Osteocyte (in vitro differentiated cells): ENCODE measurements at regions not wholly inside any gene's neighbourhood (a gene's known extent, or its start where the extent isn't known, plus 50 kb on each side); places are given as distances from the start of the nearest gene placed in this dataset.

Experiments used
- DNase-seq: peaks from one replicate; pipeline ENCODE4 v3.0.0; 2021; ENCODE audit warnings: mixed read lengths; ENCODE audit not compliant: unreplicated experiment; ENCODE audit errors: extremely low spot score
- H3K27ac Mint-ChIP-seq: one replicate; pipeline ENCODE4 v1.8.0; 2021; ENCODE audit warnings: mild to moderate bottlenecking, mixed read lengths; ENCODE audit not compliant: unreplicated experiment
- H3K27me3 Mint-ChIP-seq: one replicate; pipeline ENCODE4 v1.8.0; 2021; ENCODE audit warnings: mixed read lengths; ENCODE audit not compliant: unreplicated experiment
- H3K36me3 Mint-ChIP-seq: one replicate; pipeline ENCODE4 v1.8.0; 2021; ENCODE audit warnings: mixed read lengths; ENCODE audit not compliant: unreplicated experiment
- H3K4me1 Mint-ChIP-seq: one replicate; pipeline ENCODE4 v1.8.0; 2021; ENCODE audit warnings: mixed read lengths; ENCODE audit not compliant: unreplicated experiment
- H3K4me3 Mint-ChIP-seq: one replicate; pipeline ENCODE4 v1.8.0; 2021; ENCODE audit warnings: mild to moderate bottlenecking, moderate library complexity, mixed read lengths; ENCODE audit not compliant: unreplicated experiment
- H3K9me3 Mint-ChIP-seq: one replicate; pipeline ENCODE4 v1.8.0; 2021; ENCODE audit warnings: mixed read lengths; ENCODE audit not compliant: unreplicated experiment
- CTCF ChIP-seq: fragments of 200-600 bp; sonication (generic); IDR thresholded peaks from 2 replicates; pipeline ENCODE4 v1.5.0; 2021; ENCODE audit warnings: antibody characterized with exemption, mild to moderate bottlenecking, moderate library complexity

- Mint-ChIP-seq H3K4me3 (no peak overlapping the region), H3K9me3 (peaks cover 15% of the 10 kb centered on the region), H3K4me1 (no peaks in the 10 kb centered on the region), H3K27ac (no peak overlapping the region), H3K27me3 (no peaks in the 10 kb centered on the region), H3K36me3 (no peaks in the 10 kb centered on the region)
- DNase-seq, result no peak
- TF ChIP-seq CTCF, result no peak
Observed at GRCh38 chr18:4831791-4832375, 365.2 kb downstream of the AKAIN1 start.

DNA sequence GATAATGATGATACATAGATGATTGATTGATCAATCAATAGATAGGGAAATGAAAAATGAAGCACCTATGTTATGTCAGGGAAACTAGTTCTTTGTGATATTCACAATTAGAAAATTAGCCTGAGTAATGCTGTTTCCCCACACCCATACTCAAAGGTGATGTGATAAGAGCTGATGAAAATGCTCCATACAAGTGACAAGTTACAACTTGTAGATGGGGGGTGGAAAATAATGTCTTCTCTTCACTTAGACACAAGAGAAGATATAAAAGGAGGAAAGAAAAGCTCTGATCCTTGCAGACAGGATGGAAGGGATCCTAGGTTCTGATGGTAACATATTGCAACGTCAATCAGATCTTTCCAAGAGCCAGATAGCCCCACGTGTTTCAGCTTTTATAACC is 365.9 kb downstream of the AKAIN1 start:
- peaks cover 20% of the 10 kb centered on the region for H3K9me3 Mint-ChIP-seq
- no peaks in the 10 kb centered on the region for H3K36me3 Mint-ChIP-seq

GRCh38 chr18:4823091-4823490 is 368.0 kb upstream of the DLGAP1 start:
- H3K36me3 Mint-ChIP-seq, result no peaks in the 10 kb centered on the region
- H3K4me3 Mint-ChIP-seq, result no peak overlapping the region
- TF ChIP-seq CTCF, result no peak
- no peak overlapping the region for H3K27ac Mint-ChIP-seq
- H3K9me3 Mint-ChIP-seq, result peaks cover 64% of the 10 kb centered on the region
- no peak for DNase-seq
- H3K4me1 Mint-ChIP-seq, result no peaks in the 10 kb centered on the region
- H3K27me3 Mint-ChIP-seq, result no peaks in the 10 kb centered on the region

More for the DNA sequence above, 365.9 kb downstream of the AKAIN1 start:
- no peak overlapping the region for H3K27ac Mint-ChIP-seq
- H3K4me3 Mint-ChIP-seq, result no peak overlapping the region
- no peak for TF ChIP-seq CTCF
- no peaks in the 10 kb centered on the region for H3K4me1 Mint-ChIP-seq
- no peak for DNase-seq
- H3K27me3 Mint-ChIP-seq, result no peaks in the 10 kb centered on the region

DNA sequence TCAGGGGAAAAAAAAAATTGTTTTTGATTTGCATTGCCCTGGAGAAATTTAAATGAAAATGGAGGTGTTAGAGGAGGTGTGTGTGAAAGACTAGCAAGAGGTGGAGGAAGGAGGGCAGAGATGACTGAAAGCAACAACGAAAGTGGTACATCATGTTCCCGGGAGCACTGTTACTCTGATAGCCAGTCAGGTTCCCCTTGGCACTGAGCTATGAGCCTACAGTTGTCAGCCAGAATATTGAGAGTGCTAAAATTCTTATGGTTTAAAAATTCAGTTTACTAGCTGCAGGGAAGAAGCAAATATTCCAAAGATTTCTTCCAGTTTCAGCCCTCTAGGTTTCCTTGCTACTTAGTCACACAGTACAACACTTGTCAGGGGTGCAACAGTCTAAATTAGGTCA is 366.7 kb upstream of the DLGAP1 start:
- Mint-ChIP-seq H3K27ac (no peak overlapping the region), H3K9me3 (peaks cover 63% of the 10 kb centered on the region), H3K27me3 (no peaks in the 10 kb centered on the region), H3K4me1 (no peaks in the 10 kb centered on the region), H3K36me3 (no peaks in the 10 kb centered on the region), H3K4me3 (no peak overlapping the region)
- DNase-seq, result no peak
- TF ChIP-seq CTCF, result no peak

GRCh38 chr18:4817665-4818064 is 362.6 kb upstream of the DLGAP1 start:
- no peak for TF ChIP-seq CTCF
- H3K4me3 Mint-ChIP-seq, result no peak overlapping the region

More at GRCh38 chr18:4817665-4818064, 362.6 kb upstream of the DLGAP1 start:
- no peaks in the 10 kb centered on the region for H3K27me3 Mint-ChIP-seq
- no peaks in the 10 kb centered on the region for H3K4me1 Mint-ChIP-seq
- H3K36me3 Mint-ChIP-seq, result no peaks in the 10 kb centered on the region
- H3K9me3 Mint-ChIP-seq, result peaks cover 54% of the 10 kb centered on the region
- no peak overlapping the region for H3K27ac Mint-ChIP-seq
- DNase-seq, result no peak
